ENCODE measurements at regions not wholly inside any gene's neighbourhood (a gene's known extent, or its start where the extent isn't known, plus 50 kb on each side); places are given as distances from the start of the nearest gene placed in this dataset.
"Not testable (repeated sequence)": the region's sequence is repeated elsewhere in the genome, so short reads cannot be mapped to it uniquely, and the experiment has no call there.

GRCh38 chr11:128161436-128161835 is 425.9 kb downstream of the ETS1 start:
- Mint-ChIP-seq H3K4me1 (ENCODE audit: low read depth) (peaks cover 25% of the 10 kb centered on the region), H3K27me3 (ENCODE audit: low read depth) (no peaks in the 10 kb centered on the region), H3K36me3 (ENCODE audit: low read depth) (no peaks in the 10 kb centered on the region), H3K9me3 (no peaks in the 10 kb centered on the region), H3K27ac (no peak overlapping the region), H3K4me3 (ENCODE audit: low read depth) (no peak overlapping the region)
- no peak for DNase-seq (ENCODE audit: low spot score)
- intact Hi-C loops (cut with micrococcal nuclease) = loop anchor here (5.0 kb wide), 1 partner anchor 686 kb away; no protein-coding TSS in a partner anchor

GRCh38 chr11:128158860-128159259 is 428.5 kb downstream of the ETS1 start:
- no peak overlapping the region for H3K4me3 Mint-ChIP-seq (ENCODE audit: low read depth)
- no peak for DNase-seq (ENCODE audit: low spot score)
- H3K9me3 Mint-ChIP-seq = no peaks in the 10 kb centered on the region
- H3K36me3 Mint-ChIP-seq (ENCODE audit: low read depth) = no peaks in the 10 kb centered on the region
- intact Hi-C loops (cut with micrococcal nuclease) = loop anchor here (5.0 to 10.0 kb wide), 3 partner anchors 54 to 598 kb away; no protein-coding TSS in a partner anchor
- H3K27ac Mint-ChIP-seq = no peak overlapping the region
- H3K27me3 Mint-ChIP-seq (ENCODE audit: low read depth) = no peaks in the 10 kb centered on the region
- peaks cover 26% of the 10 kb centered on the region for H3K4me1 Mint-ChIP-seq (ENCODE audit: low read depth)

- DNase-seq (ENCODE audit: low spot score) = peak; percentile 39
- Mint-ChIP-seq H3K4me3 (ENCODE audit: low read depth) (no peak overlapping the region), H3K4me1 (ENCODE audit: low read depth) (peaks cover 26% of the 10 kb centered on the region), H3K9me3 (no peaks in the 10 kb centered on the region), H3K27ac (peak overlapping the region; percentile 81), H3K27me3 (ENCODE audit: low read depth) (no peaks in the 10 kb centered on the region), H3K36me3 (ENCODE audit: low read depth) (no peaks in the 10 kb centered on the region)
- intact Hi-C loops (cut with micrococcal nuclease) = loop anchor here (1.0 to 10.0 kb wide), 10 partner anchors 25 to 673 kb away; no protein-coding TSS in a partner anchor
Observed at GRCh38 chr11:128157423-128158298, 429.7 kb downstream of the ETS1 start.

- DNase-seq (ENCODE audit: low spot score) = no peak
- Mint-ChIP-seq H3K27me3 (ENCODE audit: low read depth) (no peaks in the 10 kb centered on the region), H3K4me1 (ENCODE audit: low read depth) (peaks cover 26% of the 10 kb centered on the region), H3K4me3 (ENCODE audit: low read depth) (no peak overlapping the region), H3K27ac (no peak overlapping the region), H3K9me3 (no peaks in the 10 kb centered on the region), H3K36me3 (ENCODE audit: low read depth) (no peaks in the 10 kb centered on the region)
- intact Hi-C loops (cut with micrococcal nuclease) = loop anchor here (2.0 to 10.0 kb wide), 4 partner anchors 52 to 674 kb away; no protein-coding TSS in a partner anchor
Observed at GRCh38 chr11:128156486-128156885, 430.9 kb downstream of the ETS1 start.

GRCh38 chr11:128155590-128155989 is 431.8 kb downstream of the ETS1 start:
- no peak overlapping the region for H3K4me3 Mint-ChIP-seq (ENCODE audit: low read depth)
- H3K4me1 Mint-ChIP-seq (ENCODE audit: low read depth) = peaks cover 26% of the 10 kb centered on the region
- H3K27ac Mint-ChIP-seq = no peak overlapping the region
- DNase-seq (ENCODE audit: low spot score) = no peak
- intact Hi-C loops (cut with micrococcal nuclease) = loop anchor here (5.0 to 10.0 kb wide), 3 partner anchors 51 to 602 kb away; no protein-coding TSS in a partner anchor
- no peaks in the 10 kb centered on the region for H3K9me3 Mint-ChIP-seq
- no peaks in the 10 kb centered on the region for H3K36me3 Mint-ChIP-seq (ENCODE audit: low read depth)
- peaks cover 3% of the 10 kb centered on the region for H3K27me3 Mint-ChIP-seq (ENCODE audit: low read depth)

GRCh38 chr11:128153697-128154048 is 433.7 kb downstream of the ETS1 start:
- intact Hi-C loops (cut with micrococcal nuclease) = loop anchor here (10.0 kb wide), 1 partner anchor 49 kb away; no protein-coding TSS in a partner anchor
- H3K4me1 Mint-ChIP-seq (ENCODE audit: low read depth) = peaks cover 25% of the 10 kb centered on the region
- peaks cover 3% of the 10 kb centered on the region for H3K27me3 Mint-ChIP-seq (ENCODE audit: low read depth)
- no peaks in the 10 kb centered on the region for H3K9me3 Mint-ChIP-seq
- H3K27ac Mint-ChIP-seq = no peak overlapping the region
- no peak overlapping the region for H3K4me3 Mint-ChIP-seq (ENCODE audit: low read depth)
- no peaks in the 10 kb centered on the region for H3K36me3 Mint-ChIP-seq (ENCODE audit: low read depth)
- no peak for DNase-seq (ENCODE audit: low spot score)

GRCh38 chr11:128152796-128153696 is 434.3 kb downstream of the ETS1 start:
- peaks cover 21% of the 10 kb centered on the region for H3K4me1 Mint-ChIP-seq (ENCODE audit: low read depth)
- peaks cover 6% of the 10 kb centered on the region for H3K27me3 Mint-ChIP-seq (ENCODE audit: low read depth)
- H3K36me3 Mint-ChIP-seq (ENCODE audit: low read depth) = no peaks in the 10 kb centered on the region
- DNase-seq (ENCODE audit: low spot score) = no peak
- H3K9me3 Mint-ChIP-seq = no peaks in the 10 kb centered on the region
- no peak overlapping the region for H3K4me3 Mint-ChIP-seq (ENCODE audit: low read depth)
- intact Hi-C loops (cut with micrococcal nuclease) = loop anchor here (10.0 kb wide), 1 partner anchor 48 kb away; no protein-coding TSS in a partner anchor
- H3K27ac Mint-ChIP-seq = no peak overlapping the region

GRCh38 chr11:128151780-128152179 is 435.6 kb downstream of the ETS1 start:
- intact Hi-C loops (cut with micrococcal nuclease) = loop anchor here (10.0 kb wide), 1 partner anchor 47 kb away; no protein-coding TSS in a partner anchor
- peaks cover 9% of the 10 kb centered on the region for H3K4me1 Mint-ChIP-seq (ENCODE audit: low read depth)
- peaks cover 6% of the 10 kb centered on the region for H3K27me3 Mint-ChIP-seq (ENCODE audit: low read depth)
- no peak for DNase-seq (ENCODE audit: low spot score)
- H3K9me3 Mint-ChIP-seq = no peaks in the 10 kb centered on the region
- H3K36me3 Mint-ChIP-seq (ENCODE audit: low read depth) = no peaks in the 10 kb centered on the region
- no peak overlapping the region for H3K27ac Mint-ChIP-seq
- no peak overlapping the region for H3K4me3 Mint-ChIP-seq (ENCODE audit: low read depth)

GRCh38 chr11:128151338-128151737 is 436.0 kb downstream of the ETS1 start:
- no peak overlapping the region for H3K27ac Mint-ChIP-seq

GRCh38 chr11:128148208-128148607 is 439.1 kb downstream of the ETS1 start:
- H3K4me3 Mint-ChIP-seq (ENCODE audit: low read depth) = no peak overlapping the region
- H3K27ac Mint-ChIP-seq = no peak overlapping the region
- H3K4me1 Mint-ChIP-seq (ENCODE audit: low read depth) = no peaks in the 10 kb centered on the region
- H3K27me3 Mint-ChIP-seq (ENCODE audit: low read depth) = peaks cover 7% of the 10 kb centered on the region
- no peak for DNase-seq (ENCODE audit: low spot score)
- intact Hi-C loops (cut with micrococcal nuclease) = no loop called here
- H3K9me3 Mint-ChIP-seq = no peaks in the 10 kb centered on the region
- H3K36me3 Mint-ChIP-seq (ENCODE audit: low read depth) = no peaks in the 10 kb centered on the region

More at GRCh38 chr11:128151338-128151737, 436.0 kb downstream of the ETS1 start:
- no peaks in the 10 kb centered on the region for H3K9me3 Mint-ChIP-seq
- intact Hi-C loops (cut with micrococcal nuclease) = loop anchor here (10.0 kb wide), 1 partner anchor 47 kb away; no protein-coding TSS in a partner anchor
- peaks cover 7% of the 10 kb centered on the region for H3K27me3 Mint-ChIP-seq (ENCODE audit: low read depth)
- no peak overlapping the region for H3K4me3 Mint-ChIP-seq (ENCODE audit: low read depth)
- DNase-seq (ENCODE audit: low spot score) = no peak
- H3K4me1 Mint-ChIP-seq (ENCODE audit: low read depth) = peaks cover 6% of the 10 kb centered on the region
- no peaks in the 10 kb centered on the region for H3K36me3 Mint-ChIP-seq (ENCODE audit: low read depth)

- Mint-ChIP-seq H3K4me3 (ENCODE audit: low read depth) (no peak overlapping the region), H3K27ac (no peak overlapping the region), H3K9me3 (peaks cover 1% of the 10 kb centered on the region), H3K27me3 (ENCODE audit: low read depth) (peaks cover 7% of the 10 kb centered on the region), H3K4me1 (ENCODE audit: low read depth) (no peaks in the 10 kb centered on the region), H3K36me3 (ENCODE audit: low read depth) (no peaks in the 10 kb centered on the region)
- no peak for DNase-seq (ENCODE audit: low spot score)
- intact Hi-C loops (cut with micrococcal nuclease) = no loop called here
Observed at GRCh38 chr11:128146926-128147605, 440.3 kb downstream of the ETS1 start.

GRCh38 chr11:128140293-128140692 is 447.1 kb downstream of the ETS1 start:
- peaks cover 15% of the 10 kb centered on the region for H3K9me3 Mint-ChIP-seq
- H3K27me3 Mint-ChIP-seq (ENCODE audit: low read depth); H3K4me3 Mint-ChIP-seq (ENCODE audit: low read depth); H3K4me1 Mint-ChIP-seq (ENCODE audit: low read depth); H3K27ac Mint-ChIP-seq; DNase-seq (ENCODE audit: low spot score); H3K36me3 Mint-ChIP-seq (ENCODE audit: low read depth); intact Hi-C loops (cut with micrococcal nuclease): not testable (repeated sequence)
